ENCODE measurements at regions not wholly inside any gene's neighbourhood (a gene's known extent, or its start where the extent isn't known, plus 50 kb on each side); places are given as distances from the start of the nearest gene placed in this dataset.

DNA sequence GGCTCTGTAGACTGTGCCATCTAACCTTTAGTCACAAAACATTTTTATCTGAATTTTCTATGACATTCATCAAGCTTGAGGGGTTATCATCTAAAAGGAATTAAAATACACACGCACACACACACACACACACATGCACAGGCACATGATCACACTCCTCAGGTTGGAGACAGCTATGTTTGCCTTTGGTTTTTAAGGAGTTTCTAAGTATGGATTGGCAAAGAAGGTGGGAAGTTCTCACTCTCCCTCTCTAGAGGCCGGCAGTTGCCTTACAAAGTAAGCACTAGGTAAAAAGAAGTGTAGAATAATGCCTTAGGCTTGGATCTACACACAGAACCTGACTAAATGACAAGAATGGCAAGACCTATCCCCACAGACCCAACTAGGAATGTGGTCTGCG lies 437.1 kb downstream of the ZEB2 start:
- no peak overlapping the region for H3K4me3 ChIP-seq (ENCODE audit: low read depth, low read length, poor library complexity, severe bottlenecking)
- intact Hi-C loops (cut with micrococcal nuclease; ENCODE audit: unreplicated experiment): no loop called here
- peaks cover 20% of the 10 kb centered on the region for H3K4me1 ChIP-seq (ENCODE audit: insufficient read depth, low read length, poor library complexity, severe bottlenecking)
- no peak overlapping the region for H3K27ac ChIP-seq (ENCODE audit: low read depth, low read length, poor library complexity, severe bottlenecking)
- TF ChIP-seq EZH2 (IDR thresholded peaks at IDR 0.05; ENCODE audit: borderline replicate concordance, low read depth, low read length, poor library complexity, severe bottlenecking): no peak
- TF ChIP-seq, protein P1, sequence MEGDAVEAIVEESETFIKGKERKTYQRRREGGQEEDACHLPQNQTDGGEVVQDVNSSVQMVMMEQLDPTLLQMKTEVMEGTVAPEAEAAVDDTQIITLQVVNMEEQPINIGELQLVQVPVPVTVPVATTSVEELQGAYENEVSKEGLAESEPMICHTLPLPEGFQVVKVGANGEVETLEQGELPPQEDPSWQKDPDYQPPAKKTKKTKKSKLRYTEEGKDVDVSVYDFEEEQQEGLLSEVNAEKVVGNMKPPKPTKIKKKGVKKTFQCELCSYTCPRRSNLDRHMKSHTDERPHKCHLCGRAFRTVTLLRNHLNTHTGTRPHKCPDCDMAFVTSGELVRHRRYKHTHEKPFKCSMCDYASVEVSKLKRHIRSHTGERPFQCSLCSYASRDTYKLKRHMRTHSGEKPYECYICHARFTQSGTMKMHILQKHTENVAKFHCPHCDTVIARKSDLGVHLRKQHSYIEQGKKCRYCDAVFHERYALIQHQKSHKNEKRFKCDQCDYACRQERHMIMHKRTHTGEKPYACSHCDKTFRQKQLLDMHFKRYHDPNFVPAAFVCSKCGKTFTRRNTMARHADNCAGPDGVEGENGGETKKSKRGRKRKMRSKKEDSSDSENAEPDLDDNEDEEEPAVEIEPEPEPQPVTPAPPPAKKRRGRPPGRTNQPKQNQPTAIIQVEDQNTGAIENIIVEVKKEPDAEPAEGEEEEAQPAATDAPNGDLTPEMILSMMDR (conservative IDR thresholded peaks at IDR 0.05; ENCODE audit: low read depth, low read length): no peak
- POLR2A ChIA-PET (ENCODE audit: low non-redundant PET): no interaction called here
- H3K36me3 ChIP-seq (ENCODE audit: insufficient read depth, low read length, poor library complexity, severe bottlenecking): no peaks in the 10 kb centered on the region
- H3K27me3 ChIP-seq (replicated peaks; ENCODE audit: insufficient read depth, low read depth, low read length, poor library complexity): no peaks in the 10 kb centered on the region
- no TSS peak for BruUV-seq (replicated peaks)
- no peaks in the 10 kb centered on the region for H3K9me3 ChIP-seq (ENCODE audit: low read depth, low read length, poor library complexity, severe bottlenecking)
- CTCF ChIA-PET: no interaction called here
- no peak for DNase-seq (ENCODE audit: low spot score)

DNA sequence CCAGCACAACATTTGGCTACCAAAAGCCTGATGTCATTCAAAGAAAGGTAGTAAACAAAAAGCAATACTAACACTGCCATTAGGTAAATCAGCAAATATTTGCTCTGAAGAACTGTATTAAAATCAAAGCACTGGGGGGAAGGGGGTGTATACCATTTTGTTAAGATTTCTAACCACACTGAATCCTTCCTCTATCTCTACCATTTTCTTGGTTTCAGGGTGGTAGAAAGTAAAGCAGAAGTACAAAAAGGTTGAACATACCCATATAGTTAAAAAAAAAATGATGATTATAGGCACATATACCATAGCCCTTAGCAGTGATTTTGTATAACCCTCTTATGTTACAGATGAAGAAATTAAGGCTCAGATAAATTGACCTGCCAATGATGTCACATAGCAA lies 437.6 kb downstream of the ZEB2 start:
- TF ChIP-seq EZH2 (IDR thresholded peaks at IDR 0.05; ENCODE audit: borderline replicate concordance, low read depth, low read length, poor library complexity, severe bottlenecking): no peak
- TF ChIP-seq, protein P1 (conservative IDR thresholded peaks at IDR 0.05; ENCODE audit: low read depth, low read length): no peak
- Histone ChIP-seq H3K4me1 (ENCODE audit: insufficient read depth, low read length, poor library complexity, severe bottlenecking) (peaks cover 21% of the 10 kb centered on the region), H3K27ac (ENCODE audit: low read depth, low read length, poor library complexity, severe bottlenecking) (no peak overlapping the region), H3K27me3 (replicated peaks; ENCODE audit: insufficient read depth, low read depth, low read length, poor library complexity) (no peaks in the 10 kb centered on the region), H3K36me3 (ENCODE audit: insufficient read depth, low read length, poor library complexity, severe bottlenecking) (no peaks in the 10 kb centered on the region), H3K4me3 (ENCODE audit: low read depth, low read length, poor library complexity, severe bottlenecking) (no peak overlapping the region), H3K9me3 (ENCODE audit: low read depth, low read length, poor library complexity, severe bottlenecking) (no peaks in the 10 kb centered on the region)
- ChIA-PET POLR2A (ENCODE audit: low non-redundant PET) (no interaction called here), CTCF (no interaction called here)
- intact Hi-C loops (cut with micrococcal nuclease; ENCODE audit: unreplicated experiment): no loop called here
- DNase-seq (ENCODE audit: low spot score): no peak
- BruUV-seq (replicated peaks): no TSS peak

DNA sequence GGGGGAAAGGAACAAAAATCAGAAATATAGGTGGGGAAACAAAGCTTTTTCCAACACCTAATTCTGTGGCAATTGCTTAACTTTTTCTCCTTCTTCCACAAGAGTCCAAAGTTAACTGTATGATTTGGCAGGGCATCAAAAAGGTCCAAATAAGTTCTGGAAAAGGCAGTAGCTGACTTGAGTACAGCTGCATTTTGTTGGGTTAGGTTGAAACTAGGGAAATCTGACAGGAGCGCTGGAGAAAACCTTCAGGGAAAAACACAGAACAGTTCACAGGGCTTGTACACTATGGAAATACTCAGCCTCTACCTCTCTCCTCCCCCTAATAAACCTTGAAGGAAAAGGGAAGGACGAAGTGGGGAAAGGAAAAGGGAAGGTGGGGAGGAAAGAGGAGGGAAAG lies 438.6 kb downstream of the ZEB2 start:
- intact Hi-C loops (cut with micrococcal nuclease; ENCODE audit: unreplicated experiment): no loop called here
- Histone ChIP-seq H3K4me3 (ENCODE audit: low read depth, low read length, poor library complexity, severe bottlenecking) (no peak overlapping the region), H3K27ac (ENCODE audit: low read depth, low read length, poor library complexity, severe bottlenecking) (no peak overlapping the region), H3K4me1 (ENCODE audit: insufficient read depth, low read length, poor library complexity, severe bottlenecking) (peaks cover 21% of the 10 kb centered on the region), H3K27me3 (replicated peaks; ENCODE audit: insufficient read depth, low read depth, low read length, poor library complexity) (no peaks in the 10 kb centered on the region), H3K36me3 (ENCODE audit: insufficient read depth, low read length, poor library complexity, severe bottlenecking) (no peaks in the 10 kb centered on the region), H3K9me3 (ENCODE audit: low read depth, low read length, poor library complexity, severe bottlenecking) (no peaks in the 10 kb centered on the region)
- DNase-seq (ENCODE audit: low spot score): no peak
- BruUV-seq (replicated peaks): no TSS peak
- no peak for TF ChIP-seq EZH2 (IDR thresholded peaks at IDR 0.05; ENCODE audit: borderline replicate concordance, low read depth, low read length, poor library complexity, severe bottlenecking)
- TF ChIP-seq, protein P1 (conservative IDR thresholded peaks at IDR 0.05; ENCODE audit: low read depth, low read length): no peak
- ChIA-PET CTCF (no interaction called here), POLR2A (ENCODE audit: low non-redundant PET) (no interaction called here)
